GM18505 (cell line): ENCODE measurements at regions not wholly inside any gene's neighbourhood (a gene's known extent, or its start where the extent isn't known, plus 50 kb on each side); places are given as distances from the start of the nearest gene placed in this dataset.
"Not testable (repeated sequence)": the region's sequence is repeated elsewhere in the genome, so short reads cannot be mapped to it uniquely, and the experiment has no call there.

Source experiments
- ATAC-seq: cut with Tn5 transposase; IDR thresholded peaks from one replicate; pipeline ENCODE4 v1.9.1; 2021; ENCODE audit not compliant: unreplicated experiment
- POLR2A ChIP-seq: IDR thresholded peaks from 4 replicates; pipeline ENCODE4 v1.6.1; 2011; ENCODE audit warnings: borderline replicate concordance; ENCODE audit not compliant: insufficient read depth, insufficient read length; ENCODE audit errors: extremely low read depth

DNA sequence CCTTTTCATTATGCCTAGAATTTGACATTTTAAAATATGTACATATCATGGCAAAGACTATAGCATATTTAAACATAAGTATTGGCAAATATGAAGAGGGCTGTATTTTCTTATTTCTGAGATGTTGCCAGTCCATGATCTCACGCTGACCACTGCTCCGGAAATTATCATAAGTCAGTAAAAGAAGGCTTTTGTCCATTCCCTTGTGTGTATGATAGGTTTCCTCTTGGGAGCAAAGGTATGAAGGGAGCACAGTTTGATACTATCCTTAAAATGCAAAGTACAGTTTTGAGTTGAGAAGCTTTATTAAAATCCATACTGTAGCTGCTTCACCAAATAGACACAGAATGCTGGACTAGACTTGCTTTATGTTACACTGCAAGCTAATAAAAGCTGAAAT, 52.6 kb upstream of the AGA start:
- no peak for ATAC-seq
- no peak for TF ChIP-seq POLR2A

DNA sequence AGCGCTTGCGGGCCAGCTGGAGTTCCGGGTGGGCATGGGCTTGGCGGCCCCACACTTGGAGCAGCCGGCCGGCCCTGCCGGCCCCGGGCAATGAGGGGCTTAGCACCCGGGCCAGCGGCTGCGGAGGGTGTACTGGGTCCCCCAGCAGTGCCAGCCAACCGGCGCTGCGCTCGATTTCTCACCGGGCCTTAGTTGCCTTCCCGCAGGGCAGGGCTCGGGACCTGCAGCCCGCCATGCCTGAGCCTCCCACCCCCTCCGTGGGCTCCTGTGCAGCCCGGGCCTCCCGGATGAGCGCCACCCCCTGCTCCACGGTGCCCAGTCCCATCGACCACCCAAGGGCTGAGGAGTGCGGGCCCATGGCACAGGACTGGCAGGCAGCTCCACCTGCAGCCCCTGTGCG, 53.4 kb upstream of the AGA start:
- not testable (repeated sequence) for ATAC-seq

DNA sequence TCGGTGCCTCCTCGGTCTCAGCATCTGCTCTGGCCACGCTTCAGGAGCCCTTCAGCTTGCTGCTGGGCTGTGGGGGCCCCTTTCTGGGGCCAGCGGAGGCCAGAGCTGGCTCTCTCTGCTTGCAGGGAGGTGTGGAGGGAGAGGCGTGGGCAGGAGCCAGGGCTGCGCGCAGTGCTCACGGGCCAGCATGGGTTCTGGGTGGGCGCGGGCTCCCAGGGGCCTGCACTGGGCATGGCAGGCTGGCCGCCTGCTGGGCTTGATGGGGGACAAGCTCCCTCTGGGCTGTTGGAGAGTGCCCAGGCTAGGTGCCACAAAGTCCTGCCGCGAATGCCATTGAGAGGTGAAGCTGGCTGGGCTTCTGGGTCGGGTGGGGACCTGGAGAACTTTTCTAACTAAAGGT, 57.3 kb upstream of the AGA start:
- no peak for ATAC-seq
- TF ChIP-seq POLR2A, result no peak

- no peak for TF ChIP-seq POLR2A
- ATAC-seq, result no peak
These were observed 63.0 kb upstream of the AGA start for GRCh38 chr4:177505171-177505615.

- no peak for ATAC-seq
- no peak for TF ChIP-seq POLR2A
These were observed 66.4 kb upstream of the AGA start for GRCh38 chr4:177508662-177509061.

GRCh38 chr4:177509226-177509745, 67.0 kb upstream of the AGA start:
- TF ChIP-seq POLR2A, result no peak
- ATAC-seq, result no peak

- TF ChIP-seq POLR2A, result no peak
- ATAC-seq, result no peak
These were observed 69.4 kb upstream of the AGA start for GRCh38 chr4:177511611-177512010.

DNA sequence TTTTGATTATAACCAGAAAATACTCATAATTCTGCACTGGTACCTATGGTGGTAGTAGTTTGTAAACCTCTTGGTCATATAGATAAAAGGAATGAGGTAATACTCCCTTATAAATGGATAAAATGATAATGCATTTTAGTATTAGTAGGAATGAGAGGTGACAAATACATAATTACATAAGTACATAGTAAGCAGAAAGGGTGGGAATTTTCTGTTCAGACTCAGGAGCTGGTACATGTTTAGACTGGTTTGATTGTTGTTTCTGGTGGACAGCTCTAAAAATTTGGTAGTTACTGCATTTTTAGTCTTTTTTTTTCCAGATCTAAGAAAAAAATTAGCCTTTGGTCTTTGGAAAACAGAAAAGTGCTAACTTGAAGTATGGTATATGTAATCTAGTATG, 70.4 kb upstream of the AGA start:
- no peak for ATAC-seq

GRCh38 chr4:177517862-177518261, 75.6 kb upstream of the AGA start:
- no peak for TF ChIP-seq POLR2A
- ATAC-seq, result no peak

More for the DNA sequence above, 70.4 kb upstream of the AGA start:
- TF ChIP-seq POLR2A, result no peak

DNA sequence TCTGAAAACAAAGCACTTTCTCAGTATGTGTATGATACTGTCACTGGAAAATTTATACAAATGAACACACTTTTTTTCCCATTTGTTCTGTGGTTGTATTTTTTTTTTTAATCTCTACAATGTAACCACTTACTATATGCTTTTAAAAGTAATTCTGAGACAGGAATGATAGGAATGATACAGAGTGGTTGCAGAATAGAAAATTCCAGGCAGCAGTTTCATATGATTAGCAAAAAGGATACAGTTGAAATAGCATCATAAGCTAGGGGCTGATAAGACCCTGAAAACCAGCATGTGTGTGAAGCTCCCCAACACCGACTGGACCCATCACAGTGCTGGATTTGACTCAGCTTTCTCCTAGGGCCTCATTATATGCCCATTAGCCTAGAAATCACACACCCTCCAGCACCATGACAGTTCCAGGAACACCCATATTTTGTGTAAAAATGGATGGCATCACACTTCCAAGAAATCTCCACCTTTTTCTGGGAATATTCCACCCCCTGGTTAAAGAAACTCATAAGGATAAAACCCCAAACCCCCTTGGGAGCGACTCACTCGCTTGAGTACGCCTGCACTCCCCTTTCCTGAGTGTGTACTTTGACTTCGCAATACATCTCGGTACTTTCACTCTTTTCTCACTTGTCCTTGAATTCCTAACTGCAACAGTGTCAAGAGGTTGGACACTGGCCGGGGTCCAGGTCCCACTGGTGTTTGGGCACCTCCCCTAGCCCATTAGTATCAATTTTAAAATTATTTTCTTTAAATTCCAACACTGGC, 77.4 kb upstream of the AGA start:
- no peak for TF ChIP-seq POLR2A
- ATAC-seq, result no peak

DNA sequence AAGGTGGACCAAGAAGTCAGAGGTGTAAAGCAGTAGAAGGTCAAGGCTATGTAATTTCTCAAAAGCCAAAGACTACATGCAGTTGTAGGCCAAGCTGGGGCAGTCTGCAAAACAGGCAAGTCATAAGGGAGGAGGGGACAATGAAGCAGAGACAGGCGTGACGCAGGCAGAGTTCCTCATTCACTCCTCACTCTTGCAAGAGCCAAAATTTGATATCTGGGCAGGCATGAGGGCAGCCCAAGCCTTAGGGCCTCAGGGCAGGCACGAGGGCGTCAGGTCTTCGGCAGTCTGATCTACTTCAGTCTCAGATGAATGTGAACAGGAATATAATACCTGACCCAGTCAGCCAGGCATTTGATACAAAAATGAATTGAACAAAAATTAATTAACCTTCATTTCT, 86.4 kb upstream of the AGA start:
- no peak for ATAC-seq
- no peak for TF ChIP-seq POLR2A

DNA sequence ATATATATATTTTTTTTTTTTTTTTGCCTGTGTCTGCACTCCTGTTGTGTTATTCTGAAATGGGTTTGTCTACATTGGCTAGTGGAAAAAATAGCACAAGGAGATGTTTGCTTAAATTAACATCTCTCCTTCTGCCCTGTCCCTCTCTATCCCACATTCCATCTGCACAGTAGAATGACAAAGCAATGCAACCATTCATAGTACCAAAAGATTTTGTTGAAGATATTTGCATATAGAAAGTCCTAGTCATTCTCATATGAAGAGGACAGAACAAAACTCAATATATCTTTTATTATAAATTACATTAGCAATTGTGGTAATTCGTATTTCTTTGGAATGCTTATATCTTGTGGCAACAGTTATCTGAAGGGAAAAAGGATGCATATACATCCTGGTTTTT, 88.3 kb upstream of the AGA start:
- no peak for TF ChIP-seq POLR2A
- ATAC-seq, result no peak

GRCh38 chr4:177532358-177532757, 90.1 kb upstream of the AGA start:
- TF ChIP-seq POLR2A, result no peak
- ATAC-seq, result no peak

GRCh38 chr4:177534841-177535240, 92.6 kb upstream of the AGA start:
- ATAC-seq, result not testable (repeated sequence)

DNA sequence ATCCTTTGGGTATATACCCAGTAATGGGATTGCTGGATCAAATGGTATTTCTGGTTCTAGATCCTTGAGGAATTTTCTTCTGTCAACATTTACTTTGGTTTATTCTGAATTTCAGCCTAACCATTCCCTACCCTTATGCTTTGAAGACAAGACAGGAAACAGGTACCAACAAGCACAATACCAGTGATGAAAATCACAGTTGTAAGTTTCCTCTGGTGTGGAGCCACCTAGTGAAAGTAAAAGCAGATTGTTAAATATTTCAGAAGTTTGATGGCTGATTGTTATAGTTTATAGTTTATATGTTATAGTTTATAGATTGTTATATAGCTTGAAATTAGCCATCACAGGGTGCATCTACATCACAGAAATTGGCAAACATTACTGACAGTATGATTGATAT, 104.5 kb upstream of the AGA start:
- no peak for TF ChIP-seq POLR2A
- no peak for ATAC-seq
